ENCODE measurements at regions not wholly inside any gene's neighbourhood (a gene's known extent, or its start where the extent isn't known, plus 50 kb on each side); places are given as distances from the start of the nearest gene placed in this dataset.

DNA sequence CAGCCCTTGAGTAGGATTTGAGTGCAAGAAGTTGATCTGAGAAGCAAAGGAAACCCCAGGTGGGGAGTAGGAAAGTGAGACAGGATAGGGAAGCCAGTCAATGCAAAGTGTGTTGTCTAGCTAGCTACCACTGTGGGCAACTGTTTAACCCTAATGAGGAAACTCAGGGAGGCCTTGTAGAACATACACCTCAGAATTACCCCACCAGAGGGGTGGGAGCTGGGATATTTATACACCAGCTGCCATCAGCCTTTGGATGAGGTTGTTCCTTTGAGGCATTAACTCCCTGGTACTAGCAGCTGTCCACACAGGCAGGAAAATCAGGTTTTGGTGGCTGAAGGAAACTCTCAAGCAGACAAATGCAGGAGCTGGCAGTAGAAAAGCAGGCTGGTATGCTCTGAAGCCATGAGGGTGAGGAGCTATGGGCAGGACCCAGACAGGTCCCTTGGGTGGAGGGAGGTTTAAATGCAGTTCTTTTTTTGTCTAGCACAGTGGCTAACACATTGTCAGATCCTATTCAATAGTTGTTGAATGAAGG is 60.1 kb upstream of the ARID5B start:
- DNase-seq (ENCODE audit: low read depth, low spot score) = no peak

DNA sequence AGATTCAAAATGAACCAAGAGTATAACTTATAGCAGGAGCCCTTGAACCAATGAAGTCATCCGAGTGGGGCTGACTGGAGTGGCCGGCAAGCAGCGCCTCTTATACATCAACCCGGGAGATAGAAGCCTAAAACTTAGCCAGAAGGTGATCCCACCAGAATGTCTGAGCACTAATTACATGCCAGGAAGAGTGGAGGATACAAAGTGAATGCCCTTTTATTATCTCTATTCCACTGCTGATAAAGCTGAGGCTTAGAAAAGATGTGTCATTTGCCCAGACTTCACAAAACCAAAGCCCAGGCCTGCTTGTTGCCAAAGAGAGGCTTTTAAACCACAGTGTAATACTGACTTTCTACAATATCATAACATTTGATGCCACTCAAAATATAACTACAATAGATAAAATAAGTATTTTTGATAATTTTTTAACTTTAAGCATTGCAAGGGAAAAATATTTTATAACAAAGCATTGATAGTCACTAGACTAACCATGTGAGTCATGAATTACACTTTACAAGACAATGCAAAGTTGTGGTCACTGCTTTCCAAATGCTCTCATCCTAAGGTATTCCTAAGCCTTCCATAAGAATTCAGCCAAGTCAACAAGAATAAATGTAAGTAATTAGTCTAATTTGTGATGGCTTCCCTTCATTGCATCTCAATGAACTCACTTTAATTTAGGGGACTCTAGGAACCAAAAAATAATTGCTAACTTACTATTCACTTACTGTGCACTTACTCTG is 58.6 kb upstream of the ARID5B start:
- no peak for DNase-seq (ENCODE audit: low read depth, low spot score)

DNA sequence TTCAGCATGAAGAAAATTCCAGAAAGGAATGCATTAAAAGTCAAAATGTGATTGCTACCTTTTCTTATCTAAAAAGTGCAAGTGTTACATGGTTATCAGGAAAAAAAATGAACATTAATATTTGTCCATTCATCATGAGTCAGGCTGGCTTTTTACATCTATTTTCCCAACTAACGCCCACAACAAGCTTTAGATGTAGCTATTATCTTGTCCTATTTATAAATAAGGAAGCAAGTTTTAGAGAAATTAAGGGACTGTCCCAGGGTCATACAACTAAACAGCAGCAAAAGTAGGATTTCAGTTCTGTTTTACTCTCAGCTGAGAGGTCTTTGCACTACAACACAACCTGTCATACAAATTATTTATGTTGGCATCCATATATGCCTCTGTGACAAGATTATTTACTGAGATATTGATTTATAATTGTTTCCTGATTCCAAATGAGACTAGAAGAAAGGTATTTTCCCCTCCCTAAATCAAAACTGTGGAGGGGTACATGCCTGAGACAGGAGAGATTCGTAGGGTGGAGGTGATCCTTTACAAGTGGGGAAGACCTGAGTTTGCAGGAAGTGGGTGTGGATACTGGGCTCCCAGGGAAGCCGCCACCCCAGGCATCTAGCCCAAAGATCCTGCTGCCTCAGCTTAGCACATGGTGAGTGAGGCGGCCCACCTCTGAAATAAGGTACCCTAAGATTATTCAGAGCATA is 57.2 kb upstream of the ARID5B start:
- DNase-seq (ENCODE audit: low read depth, low spot score) = no peak

DNA sequence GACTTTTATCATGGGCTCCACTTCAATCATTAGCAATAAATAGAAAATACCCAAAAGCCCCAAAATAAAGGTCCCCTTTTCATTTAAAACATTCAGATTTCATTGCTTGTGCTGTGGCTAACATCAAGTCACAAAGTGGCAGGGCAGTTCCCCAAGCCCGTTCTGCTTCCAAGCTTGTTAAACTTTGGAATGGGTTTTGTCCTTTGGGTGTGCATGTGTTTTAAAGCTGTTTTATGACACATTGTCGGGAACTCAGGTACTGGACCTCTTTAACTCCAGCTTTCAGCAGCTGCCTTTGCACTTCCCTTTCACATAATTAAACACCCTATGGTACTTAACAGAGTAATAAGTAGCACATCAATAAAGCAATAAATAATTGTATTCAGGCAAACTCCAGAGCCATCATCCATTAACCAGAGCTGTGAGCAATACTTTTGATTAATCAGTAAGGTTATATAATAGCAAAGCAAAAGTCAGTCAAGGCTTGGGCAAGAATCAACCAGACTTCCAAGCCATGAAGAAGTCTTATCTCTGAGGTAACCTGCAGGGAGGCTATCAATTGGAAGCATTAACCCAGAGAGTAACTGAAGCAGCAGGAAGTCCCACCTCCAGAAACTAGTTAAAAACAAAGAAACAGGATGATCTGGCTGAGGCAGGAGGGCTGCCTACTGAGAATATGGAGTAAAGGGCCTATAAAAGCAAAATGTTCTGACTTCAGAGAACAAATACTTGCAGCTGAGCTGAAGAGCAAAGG is 56.1 kb upstream of the ARID5B start:
- DNase-seq (ENCODE audit: low read depth, low spot score) = no peak

DNA sequence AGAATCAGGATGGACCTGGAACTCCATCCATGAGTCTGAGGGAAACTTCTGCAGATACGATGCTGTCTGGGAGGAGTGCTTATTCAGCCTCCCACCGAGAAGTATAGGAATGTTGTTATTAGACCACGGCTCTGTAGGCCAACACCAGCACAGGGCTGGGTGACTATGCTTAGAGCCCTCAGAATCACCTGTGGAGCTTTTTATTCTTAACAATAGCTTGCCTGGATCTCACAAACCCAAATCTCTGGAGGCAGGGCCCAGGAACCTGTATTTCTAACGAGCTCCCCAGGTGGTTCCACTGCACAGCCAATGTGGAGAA is 55.6 kb upstream of the ARID5B start:
- peak; percentile 62 for DNase-seq (ENCODE audit: low read depth, low spot score)

DNA sequence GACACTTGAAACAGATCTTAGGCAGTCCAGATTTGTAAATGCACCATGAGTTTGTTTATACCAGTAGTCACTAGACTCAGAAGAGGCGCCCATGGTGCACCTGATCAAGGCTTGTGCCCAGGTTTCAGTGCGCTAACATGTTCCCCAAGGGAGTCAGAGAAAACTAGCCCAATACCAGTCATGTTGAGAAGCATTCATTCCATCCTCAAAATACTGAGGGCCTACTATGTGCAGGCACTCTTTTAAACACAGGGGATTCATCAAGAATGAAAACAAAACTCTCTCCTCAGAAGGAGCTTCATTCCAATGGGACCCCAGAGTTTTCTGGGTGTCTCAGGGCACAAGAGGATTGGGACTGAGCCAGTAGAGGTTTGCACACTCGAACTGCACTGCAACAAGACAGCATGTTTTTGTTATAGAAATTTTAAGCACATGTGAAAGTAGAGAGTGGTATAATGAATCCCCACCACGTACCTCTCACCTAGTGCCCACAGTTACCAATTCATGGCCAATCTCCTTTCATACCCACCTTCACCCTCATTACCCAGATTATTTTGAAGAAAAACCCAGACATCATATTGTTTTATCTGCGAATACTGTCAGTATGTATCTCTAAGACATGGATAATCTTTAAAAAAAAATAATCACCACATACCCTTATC is 55.0 kb upstream of the ARID5B start:
- DNase-seq (ENCODE audit: low read depth, low spot score) = no peak

DNA sequence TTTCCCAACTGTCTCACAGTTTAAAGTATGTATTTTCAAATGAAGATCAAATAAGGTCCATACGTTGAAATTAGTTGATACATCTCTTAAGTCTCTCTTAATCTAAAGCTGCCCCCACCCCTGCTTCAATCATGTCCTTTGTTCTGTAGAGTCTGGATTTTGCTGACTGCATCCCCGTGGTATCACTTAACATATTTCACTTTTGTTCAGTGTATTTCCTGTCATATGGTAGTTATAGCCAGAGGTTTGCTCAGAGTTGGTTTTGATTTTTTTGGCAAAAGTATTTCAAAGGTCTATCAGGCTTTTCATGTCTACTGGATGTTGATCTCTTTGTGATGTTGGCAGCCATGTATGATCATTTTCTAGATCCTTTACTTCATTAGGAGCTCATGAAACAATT is 54.4 kb upstream of the ARID5B start:
- no peak for DNase-seq (ENCODE audit: low read depth, low spot score)

DNA sequence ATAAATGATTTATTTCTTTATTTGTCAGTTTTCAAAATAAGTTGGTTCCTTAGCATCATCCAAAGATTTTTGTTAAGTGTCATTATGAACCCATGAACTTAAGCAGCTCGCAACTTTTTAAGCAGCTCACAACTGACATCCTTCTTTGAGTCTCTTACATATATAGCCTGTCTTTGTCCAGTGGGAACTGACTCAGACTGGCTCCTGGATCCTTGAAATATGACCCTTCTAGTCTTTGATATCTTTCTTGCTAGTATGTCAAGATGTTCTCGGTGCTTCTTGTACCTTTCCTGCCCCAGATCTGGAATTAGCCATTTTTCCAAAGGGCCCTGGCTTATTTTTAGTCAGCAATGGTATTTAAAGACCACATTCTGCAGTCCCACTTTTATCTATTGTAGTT is 53.9 kb upstream of the ARID5B start:
- no peak for DNase-seq (ENCODE audit: low read depth, low spot score)

DNA sequence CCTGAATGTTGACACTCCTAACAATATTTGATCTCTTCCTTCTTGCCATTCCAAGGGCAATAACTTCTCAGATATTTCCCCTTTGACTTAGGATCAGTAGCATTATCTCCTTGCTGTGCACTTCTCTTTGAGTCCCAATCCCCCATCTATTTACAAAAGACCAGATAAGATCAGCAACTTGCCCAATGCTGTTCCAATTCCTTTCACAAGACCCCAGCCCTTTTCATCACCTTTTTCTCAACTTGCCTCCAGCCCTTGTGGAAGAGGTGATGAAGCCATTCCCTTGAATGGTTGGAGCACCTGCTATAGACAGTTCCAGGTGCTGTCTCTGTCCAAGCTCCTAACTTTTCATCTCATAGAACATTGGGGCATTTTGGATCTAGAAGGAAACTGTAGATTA is 51.1 kb upstream of the ARID5B start:
- no peak for DNase-seq (ENCODE audit: low read depth, low spot score)

All from smooth muscle cell of the brain vasculature (primary cell).